ENCODE measurements at regions not wholly inside any gene's neighbourhood (a gene's known extent, or its start where the extent isn't known, plus 50 kb on each side); places are given as distances from the start of the nearest gene placed in this dataset.
"Not testable (repeated sequence)": the region's sequence is repeated elsewhere in the genome, so short reads cannot be mapped to it uniquely, and the experiment has no call there.

GRCh38 chr18:34491719-34492118, 218.4 kb upstream of the DTNA start:
- no peak for DNase-seq

DNA sequence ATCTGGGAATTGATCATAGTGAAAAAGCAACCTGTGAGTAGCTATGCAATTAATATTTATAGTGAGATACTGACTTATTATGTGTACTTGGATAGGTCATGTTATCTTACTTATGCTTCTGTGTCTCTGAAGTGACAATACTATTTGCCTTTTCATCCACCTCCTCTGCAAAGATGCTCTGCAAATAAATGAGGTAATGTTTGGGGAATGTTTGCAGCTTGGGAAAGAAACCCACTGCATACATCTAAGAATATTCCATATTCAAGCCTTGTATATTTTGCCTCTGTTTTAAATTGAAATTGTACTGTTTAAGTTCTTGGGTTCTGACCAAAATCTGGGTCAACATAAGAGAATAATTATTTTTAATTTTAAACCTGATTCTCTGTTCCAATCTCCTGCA, 217.4 kb upstream of the DTNA start:
- peak in 1 of 2 experiments; percentile 66 for DNase-seq

GRCh38 chr18:34493099-34493544, 217.0 kb upstream of the DTNA start:
- peak; percentile 71 to 89 for DNase-seq

DNA sequence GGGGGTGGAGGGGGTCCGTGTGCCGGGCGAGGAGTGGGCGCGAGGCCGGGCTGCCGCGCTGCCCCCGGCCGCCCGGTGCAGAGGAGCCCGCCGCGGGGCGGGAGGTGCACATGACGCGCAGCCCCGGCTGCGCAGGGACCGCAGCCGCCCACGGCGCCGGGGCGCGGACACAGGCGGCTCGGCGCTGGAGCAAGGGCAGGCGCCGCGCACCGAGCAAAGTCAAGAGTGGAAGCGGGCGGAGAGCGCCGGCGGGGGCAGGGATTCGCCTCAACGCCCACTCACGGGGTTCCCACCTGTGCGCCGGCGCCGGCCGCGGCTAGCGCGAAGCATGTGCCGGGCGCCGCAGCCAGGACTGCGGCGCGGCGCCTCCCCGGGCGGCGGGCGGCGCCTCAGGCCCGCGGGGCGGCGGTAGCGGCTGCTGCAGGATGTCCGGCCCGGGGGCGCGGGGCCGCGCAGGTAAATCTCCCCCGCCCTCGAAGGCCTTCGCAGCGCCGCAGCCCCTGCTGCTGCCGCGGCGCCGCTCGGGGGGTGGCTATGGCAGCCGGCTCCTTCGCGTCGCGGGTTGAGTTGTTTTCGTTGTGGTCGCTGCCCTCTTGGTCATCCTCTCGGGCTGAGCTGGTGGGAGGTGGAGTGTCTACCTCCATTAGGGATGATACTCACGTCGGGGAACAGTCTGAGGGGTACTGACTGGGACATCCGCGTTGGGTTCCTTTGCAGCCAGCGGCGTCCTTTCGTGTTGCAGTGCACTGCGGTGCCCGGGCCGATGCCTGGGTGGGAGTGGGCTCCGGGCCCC, 216.3 kb upstream of the DTNA start:
- DNase-seq: peak in 1 of 2 experiments; percentile 57

DNA sequence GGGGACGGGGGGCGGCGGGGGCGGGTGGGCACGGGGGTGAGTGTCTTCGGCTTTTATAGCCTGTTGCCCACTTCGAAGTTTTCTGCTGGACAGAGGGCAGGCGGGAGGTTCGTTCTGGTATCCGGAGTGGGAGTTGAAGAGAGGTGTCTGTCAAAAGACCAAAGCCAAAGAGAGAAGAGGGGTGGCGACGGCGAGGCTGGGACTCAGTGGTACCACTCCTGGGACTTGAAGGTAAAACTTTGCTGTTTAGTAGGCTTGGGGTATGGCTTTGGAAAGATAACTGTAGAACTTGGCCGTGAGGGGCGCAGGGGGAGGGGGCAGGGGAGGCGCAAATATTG, 215.8 kb upstream of the DTNA start:
- DNase-seq: no peak

GRCh38 chr18:34495506-34495905, 214.6 kb upstream of the DTNA start:
- DNase-seq: no peak

DNA sequence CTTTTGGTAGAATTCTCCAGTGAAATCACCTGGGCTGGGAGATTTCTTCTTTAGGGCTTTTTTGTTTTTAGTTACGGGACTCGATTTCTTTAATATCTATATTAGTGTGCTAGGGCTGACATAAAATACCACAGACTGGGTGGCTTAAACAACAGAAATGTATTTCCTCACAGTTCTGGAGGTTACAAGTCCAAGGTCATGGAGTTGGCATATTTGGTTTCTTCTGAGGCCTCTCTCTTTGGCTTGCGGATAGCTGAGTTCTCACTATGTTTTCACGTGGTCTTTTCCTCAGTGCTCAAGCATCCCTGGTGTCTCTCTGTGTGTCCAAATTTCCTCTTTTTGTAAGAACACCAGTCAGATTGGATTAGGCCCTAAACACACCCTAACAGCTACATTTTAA, 208.5 kb upstream of the DTNA start:
- no peak for DNase-seq

DNA sequence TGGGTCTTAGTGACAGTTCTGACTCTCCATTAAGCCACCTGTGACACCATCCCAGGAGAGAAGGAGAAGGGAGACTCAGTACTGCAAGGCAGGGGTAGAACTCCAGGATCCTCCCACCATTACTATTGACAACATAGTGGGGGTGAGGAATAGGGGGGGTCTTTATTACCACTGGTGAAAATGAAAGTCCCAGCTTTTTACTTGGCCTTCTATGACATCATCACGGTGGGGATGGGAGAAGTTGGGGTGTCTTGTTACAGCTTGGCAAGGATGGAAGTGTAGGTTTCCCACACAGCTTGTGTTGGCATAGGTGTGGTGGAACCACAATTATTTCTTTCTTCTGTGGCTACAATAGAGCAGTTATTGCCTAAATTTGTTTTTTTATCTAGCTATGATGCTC, 203.9 kb upstream of the DTNA start:
- no peak for DNase-seq

DNA sequence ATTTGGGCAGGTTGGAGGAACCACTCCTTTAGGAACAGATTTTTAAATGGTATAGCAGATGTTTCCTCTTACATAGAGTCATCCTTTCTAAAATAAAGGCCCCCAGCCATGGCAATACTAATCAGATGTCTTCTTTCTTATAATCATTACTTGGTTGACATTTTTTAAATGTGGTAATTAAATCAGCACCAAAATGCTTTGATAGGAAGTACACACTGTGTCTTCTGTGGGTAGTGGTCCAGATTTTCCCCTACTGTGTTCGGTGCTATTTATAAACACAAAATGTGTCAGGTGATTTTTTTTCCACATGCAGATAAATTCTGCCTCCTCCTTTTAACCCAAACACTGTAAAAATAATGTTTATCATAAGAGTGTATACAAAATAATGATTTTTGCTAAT, 200.9 kb upstream of the DTNA start:
- DNase-seq: no peak

DNA sequence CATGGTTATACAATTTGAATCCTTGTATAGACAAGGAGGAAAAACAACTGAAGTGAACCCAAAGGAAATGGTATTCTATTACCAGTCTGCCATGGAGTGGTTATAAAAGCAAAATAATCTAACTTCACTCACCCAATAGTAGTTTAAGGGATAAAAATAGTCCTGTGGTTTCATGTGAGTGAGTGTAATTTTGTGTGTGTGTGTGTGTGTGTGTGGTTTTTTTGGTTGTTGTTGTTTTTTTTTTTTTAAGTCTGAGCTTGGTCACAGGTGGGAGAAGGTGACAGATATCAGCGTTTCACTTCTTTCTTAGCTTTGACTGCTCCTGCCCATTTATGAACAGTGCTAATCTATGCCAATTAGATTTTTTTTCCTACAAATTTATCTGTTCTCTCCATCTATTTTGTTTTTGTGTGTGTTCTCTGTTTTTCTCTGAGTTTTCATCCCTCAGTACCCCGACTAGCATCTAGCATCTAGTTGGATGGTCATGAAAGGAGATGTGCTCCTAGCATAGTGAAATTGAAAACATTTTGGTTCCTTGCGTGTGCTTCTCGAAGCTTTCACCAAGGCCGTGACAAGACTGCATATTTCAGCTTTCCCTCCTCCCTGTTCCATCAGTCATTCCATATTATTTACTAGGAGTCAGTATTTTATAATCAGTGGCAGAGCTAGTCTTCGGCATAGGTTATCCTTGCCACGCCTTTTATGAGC, 200.1 kb upstream of the DTNA start:
- no peak for DNase-seq

DNA sequence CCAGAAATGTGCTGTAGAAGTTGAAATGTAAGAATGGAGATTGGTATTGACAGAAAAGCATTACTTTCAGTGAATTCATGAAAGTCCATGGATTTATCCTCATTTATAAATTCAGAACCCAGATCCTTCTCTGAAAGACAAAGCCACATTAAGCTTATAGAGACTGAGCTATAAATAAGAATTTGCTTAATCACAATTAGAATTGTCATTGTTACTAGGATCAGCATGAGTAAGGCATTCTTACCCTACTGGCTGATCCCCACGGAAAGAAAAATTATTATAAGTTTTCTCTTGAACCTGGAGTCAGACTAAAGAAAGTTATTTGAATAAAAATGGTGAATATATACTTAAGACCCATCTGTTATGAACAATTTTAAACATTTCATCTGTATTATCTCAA, 199.2 kb upstream of the DTNA start:
- no peak for DNase-seq

DNA sequence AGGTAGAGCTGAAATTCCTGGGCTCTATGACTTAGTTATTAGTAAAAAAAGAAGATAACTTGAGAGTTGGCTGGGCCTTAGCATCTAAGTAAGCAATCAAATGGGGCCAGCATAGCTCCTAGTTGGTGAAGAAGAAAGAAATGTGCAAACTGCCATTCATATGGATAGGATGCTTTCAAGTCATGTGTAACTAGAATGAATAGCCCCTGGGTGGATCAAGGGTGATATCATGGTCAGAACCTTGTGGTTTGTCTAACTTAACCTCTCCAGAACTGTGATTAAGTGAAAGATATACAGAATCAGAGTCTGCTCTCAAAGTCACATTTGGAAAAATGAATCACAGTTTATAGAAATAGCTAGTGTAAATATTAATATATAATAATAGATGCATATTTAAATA, 198.7 kb upstream of the DTNA start:
- DNase-seq: no peak

- no peak for DNase-seq
These were observed 198.2 kb upstream of the DTNA start for GRCh38 chr18:34511879-34512278.

DNA sequence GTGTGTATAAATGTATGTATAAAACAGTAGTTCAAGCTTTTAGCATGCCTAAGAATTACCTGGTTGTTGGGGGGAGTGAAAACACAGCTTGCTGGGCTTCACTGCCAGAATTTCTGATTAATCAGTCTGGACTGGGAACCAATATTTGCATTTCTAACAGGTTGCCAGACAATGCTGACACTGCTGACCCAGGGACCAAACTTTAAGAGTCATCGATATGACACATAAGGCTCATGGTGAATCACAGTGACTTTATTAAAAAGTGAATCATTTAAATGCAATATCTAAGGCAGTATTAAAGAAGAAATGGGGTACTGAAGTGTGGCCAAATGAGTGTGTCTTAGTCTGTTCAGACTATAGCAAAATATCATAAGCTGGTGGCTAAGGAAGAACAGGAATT, 195.9 kb upstream of the DTNA start:
- no peak for DNase-seq

DNA sequence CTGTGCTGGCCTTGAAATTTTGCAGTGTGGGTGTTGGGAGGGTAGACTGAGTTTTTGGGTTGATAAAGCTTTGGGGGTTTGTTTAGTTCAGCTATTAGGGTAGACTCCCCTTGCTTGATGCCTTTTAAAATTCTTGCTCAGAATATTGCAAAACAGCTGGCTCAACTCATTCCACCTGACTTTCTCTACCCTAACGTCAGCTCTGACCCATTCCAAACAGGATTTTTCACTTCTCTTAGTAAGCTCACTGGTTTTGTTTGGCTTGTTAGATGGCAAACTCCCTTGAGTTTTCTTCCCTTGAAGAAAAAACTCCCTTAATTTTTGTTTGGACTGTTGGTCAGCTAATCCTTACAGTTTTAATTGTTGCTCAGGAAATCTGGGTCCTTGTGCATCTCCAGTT, 195.1 kb upstream of the DTNA start:
- no peak for DNase-seq

DNA sequence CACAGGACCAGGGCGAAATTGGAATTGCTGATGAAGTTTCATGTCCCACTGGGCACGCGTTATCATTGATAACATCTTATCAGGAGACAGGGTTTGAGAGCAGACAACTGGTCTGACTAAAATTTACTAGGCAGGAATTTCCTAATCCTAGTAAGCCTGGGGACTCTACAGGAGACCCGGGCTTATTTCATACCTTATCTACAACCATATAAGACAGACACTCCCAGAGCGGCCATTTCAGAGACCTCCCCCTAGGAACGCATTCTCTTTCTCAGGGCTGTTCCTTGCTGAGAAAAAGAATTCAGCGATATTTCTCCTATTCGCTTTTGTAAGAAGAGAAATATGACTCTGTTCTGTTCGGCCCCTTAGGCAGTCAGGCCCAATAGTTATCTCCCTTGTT, 193.7 kb upstream of the DTNA start:
- not testable (repeated sequence) for DNase-seq

DNA sequence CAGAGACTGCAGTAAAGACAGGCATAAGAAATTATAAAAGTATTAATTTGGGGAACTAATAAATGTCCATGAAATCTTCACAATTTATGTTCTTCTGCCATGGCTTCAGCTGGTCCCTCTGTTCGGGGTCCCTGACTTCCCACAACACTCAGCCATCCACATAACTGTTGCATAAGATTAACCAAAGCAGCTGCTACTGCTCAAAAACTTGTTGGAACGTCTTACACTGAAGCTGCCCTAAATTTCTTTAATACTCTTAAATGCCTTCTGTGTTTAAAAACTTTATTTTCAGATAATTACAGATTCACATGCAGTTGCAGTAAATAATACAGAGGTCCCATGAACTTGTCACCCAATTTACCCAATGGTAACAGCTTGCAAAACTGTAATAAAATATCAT, 193.1 kb upstream of the DTNA start:
- not testable (repeated sequence) for DNase-seq

- DNase-seq: no peak
These were observed 189.1 kb upstream of the DTNA start for GRCh38 chr18:34521040-34521439.

DNA sequence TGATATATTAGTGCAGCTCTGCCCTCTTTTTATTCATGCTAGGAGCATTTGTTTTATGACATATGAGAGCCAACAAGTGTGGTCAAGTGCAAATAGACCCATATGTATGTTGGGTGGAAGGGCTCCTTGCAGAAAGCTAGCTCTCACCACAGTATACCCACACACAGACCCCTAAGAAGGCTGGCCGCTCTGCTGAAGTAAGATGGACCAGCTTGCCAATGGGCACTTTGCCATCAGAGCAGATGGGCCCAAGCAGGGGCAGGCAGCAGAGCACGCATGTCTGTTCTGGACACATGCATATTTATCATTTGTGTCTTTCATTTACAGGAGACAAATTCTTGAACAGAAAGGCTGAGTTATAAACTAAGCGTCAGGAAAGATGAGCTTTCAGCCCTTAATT, 187.5 kb upstream of the DTNA start:
- peak; percentile 75 to 93 for DNase-seq

DNA sequence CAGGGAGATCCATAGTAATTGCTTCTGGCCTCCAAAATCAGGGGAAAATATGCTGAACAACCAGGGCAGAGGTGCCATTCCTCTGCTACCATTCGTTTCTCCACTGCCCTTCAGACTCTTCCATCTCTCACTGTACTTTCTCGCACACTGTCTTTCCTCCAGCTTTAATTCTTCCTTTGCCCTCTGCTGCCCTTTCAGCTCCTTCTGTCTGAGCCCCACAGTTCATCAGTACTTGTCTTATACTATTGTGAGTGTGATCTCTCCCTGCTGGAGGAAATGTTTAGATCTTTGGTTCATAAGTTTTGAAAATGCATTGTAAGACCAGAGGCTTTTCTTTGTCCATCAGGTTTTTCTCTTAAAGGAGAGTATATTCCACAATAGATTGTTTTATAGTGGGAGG, 184.9 kb upstream of the DTNA start:
- DNase-seq: no peak

DNA sequence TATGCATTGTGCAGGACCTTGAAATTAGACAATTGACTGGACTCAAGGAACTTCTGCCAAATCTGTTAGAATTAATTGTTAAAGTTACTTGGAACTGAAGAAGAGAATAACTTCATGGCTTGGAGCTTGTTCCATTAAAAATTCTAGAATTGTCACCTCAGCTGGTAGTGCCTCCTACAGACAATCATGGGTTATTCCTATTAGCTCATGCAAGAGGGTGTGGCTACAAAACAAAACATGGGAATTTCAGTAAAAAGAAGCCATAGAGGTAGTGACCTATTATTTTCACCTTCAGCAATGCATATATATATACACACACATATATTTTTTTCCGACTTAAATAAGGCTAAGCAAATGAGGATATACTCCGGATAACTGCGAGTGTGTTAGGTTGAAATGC, 181.9 kb upstream of the DTNA start:
- DNase-seq: no peak

DNA sequence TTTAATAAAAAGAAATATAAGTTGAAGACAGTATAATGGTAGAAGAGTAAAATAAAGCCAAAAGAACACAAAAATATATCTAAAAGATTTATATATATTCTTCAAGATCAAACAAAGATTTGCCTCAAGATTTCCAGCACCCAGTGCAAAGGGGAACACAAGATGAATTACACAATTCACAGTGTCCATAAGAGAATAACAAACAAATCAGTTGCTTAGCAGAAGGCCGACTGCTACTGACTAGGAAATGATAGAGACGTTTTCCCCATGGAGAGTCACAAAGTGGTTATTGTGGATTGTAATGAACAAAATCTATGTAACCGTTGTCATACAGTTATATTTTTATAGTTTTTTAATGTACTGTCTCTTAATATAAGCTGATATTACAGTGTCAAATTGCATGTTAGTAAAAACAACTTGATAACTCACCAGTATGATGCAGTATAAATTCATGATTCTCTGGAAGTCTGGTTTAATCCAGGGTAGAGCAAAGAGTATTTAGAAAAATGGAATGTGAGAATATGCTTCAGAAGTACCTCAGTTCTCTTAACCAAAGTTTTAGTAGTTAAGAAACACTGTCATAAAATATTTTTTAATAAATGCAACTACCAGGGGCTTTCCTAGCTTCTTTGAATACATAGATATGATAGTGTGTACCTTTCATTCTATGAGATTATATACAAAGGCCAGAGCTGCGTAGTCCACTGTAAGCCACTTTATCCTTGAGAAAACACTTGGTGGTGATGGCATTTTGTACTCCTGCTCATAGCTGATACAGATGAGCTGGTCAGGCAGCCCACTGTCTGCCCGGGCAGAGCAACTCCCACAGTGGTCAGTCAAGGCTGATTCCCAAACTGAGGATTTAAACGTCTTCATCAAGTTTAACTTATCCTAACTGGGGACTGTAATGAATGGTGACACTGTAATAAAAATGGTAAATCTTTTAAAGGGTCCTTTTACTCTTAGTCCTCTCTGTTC, 180.5 kb upstream of the DTNA start:
- DNase-seq: no peak

- DNase-seq: no peak
These were observed 179.0 kb upstream of the DTNA start for GRCh38 chr18:34531110-34531509.

All from NCI-H446 (cell line).